Cardiac fibroblast (primary cell): ENCODE measurements at regions not wholly inside any gene's neighbourhood (a gene's known extent, or its start where the extent isn't known, plus 50 kb on each side); places are given as distances from the start of the nearest gene placed in this dataset.

Experiments
- DNase-seq, 2 donors: peaks; one replicate each; pipeline versions ENCODE4 v3.0.0 to v3.0.0-alpha.2; 2010; ENCODE audit warnings: low read depth in 2 of 2
- H3K4me3 ChIP-seq, 2 donors: replicated peaks in 1 of 2; 1 replicate in 1 of 2; 2 replicates in 1 of 2; pipeline ENCODE4 v1.5.1; 2011; ENCODE audit warnings: low read depth in 2 of 2, low read length in 2 of 2, mild to moderate bottlenecking in 2 of 2, moderate library complexity in 1 of 2
- TF ChIP-seq, protein P1 (sequence below): IDR thresholded peaks from one replicate; pipeline ENCODE4 v1.5.1; 2011; ENCODE audit warnings: low read depth, mild to moderate bottlenecking, low read length, inconsistent platforms

- TF ChIP-seq, protein P1, sequence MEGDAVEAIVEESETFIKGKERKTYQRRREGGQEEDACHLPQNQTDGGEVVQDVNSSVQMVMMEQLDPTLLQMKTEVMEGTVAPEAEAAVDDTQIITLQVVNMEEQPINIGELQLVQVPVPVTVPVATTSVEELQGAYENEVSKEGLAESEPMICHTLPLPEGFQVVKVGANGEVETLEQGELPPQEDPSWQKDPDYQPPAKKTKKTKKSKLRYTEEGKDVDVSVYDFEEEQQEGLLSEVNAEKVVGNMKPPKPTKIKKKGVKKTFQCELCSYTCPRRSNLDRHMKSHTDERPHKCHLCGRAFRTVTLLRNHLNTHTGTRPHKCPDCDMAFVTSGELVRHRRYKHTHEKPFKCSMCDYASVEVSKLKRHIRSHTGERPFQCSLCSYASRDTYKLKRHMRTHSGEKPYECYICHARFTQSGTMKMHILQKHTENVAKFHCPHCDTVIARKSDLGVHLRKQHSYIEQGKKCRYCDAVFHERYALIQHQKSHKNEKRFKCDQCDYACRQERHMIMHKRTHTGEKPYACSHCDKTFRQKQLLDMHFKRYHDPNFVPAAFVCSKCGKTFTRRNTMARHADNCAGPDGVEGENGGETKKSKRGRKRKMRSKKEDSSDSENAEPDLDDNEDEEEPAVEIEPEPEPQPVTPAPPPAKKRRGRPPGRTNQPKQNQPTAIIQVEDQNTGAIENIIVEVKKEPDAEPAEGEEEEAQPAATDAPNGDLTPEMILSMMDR, result peak; percentile 86
- peak overlapping the region; percentile 23 to 39 for H3K4me3 ChIP-seq
- DNase-seq, result peak; percentile 64 to 73
Measured at GRCh38 chr7:101688183-101688831, 59.2 kb upstream of the MYL10 start.

DNA sequence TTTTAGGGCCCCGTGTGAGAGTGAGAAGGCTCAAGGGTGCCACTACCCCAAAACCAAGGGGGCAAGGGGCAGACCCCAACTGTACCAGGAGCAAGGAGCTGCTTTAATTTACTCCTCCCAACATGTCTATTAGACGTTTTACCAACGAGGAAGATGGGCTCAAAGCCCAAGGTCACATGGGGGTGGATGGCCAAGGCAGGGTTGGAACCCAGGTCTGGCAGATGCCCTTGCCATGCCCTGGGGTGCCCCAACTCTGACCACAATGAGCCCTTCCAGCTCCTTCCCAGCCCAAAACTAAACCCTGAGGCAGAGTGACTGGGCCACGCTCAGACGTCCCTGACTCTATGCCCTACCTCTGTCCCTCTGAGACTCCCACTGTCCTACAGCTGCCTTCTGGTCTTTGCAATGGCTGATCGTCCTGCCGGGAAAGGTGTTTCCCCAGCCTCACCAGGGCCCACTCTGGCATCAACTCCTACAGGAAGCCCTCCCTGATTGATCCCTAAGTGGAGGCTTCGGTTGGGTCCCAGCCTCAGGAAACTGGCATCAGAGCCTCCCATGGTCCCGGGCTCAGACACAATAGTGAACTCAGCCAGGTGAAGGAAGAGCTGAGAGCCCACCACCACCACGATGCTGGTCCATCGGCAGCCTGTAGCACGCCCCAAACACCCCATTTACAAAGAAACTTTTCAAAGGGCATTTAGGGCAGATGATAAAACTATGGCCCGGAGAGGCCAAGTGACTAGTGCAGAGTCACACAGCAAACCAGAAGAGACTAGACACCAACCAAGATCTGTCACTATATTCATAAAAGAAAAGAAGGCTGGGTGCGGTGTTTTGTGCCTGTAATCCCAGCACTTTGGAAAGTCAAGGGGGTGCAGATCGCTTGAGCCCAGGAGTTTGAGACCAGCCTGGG, 60.2 kb upstream of the MYL10 start:
- no peak for DNase-seq
- TF ChIP-seq, protein P1, result no peak
- no peak overlapping the region for H3K4me3 ChIP-seq

GRCh38 chr7:101690061-101690460, 61.0 kb upstream of the MYL10 start:
- DNase-seq, result peak in 1 of 2 donors; percentile 18
- TF ChIP-seq, protein P1, result no peak
- no peak overlapping the region for H3K4me3 ChIP-seq

- H3K4me3 ChIP-seq, result no peak overlapping the region
- DNase-seq, result no peak
- TF ChIP-seq, protein P1, result no peak
Measured at GRCh38 chr7:101691822-101692384, 62.8 kb upstream of the MYL10 start.

GRCh38 chr7:101693498-101694091, 64.5 kb upstream of the MYL10 start:
- no peak overlapping the region for H3K4me3 ChIP-seq
- TF ChIP-seq, protein P1, result no peak
- DNase-seq, result no peak

DNA sequence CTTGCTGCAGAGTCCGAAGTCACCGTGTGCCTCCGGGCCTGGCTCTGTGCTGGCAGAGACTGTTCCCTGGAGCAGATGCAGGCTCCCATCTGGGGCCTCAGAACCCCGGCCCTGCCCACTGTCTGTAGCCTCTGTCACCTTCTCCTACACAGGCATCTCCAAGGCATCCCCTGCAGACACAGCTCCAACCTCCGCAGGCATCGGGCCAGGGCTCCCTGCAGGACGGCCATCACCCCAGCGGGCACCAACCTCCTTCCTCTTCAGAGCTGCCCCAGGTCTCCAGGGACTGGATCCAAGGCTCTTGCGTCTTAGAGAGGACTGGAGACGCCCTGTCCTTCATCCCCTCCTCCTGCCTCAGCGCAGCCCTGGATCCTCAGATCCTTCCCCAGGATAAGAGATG, 69.9 kb upstream of the MYL10 start:
- TF ChIP-seq, protein P1, result no peak
- H3K4me3 ChIP-seq, result no peak overlapping the region
- no peak for DNase-seq
